GM21367 (cell line): ENCODE measurements at regions not wholly inside any gene's neighbourhood (a gene's known extent, or its start where the extent isn't known, plus 50 kb on each side); places are given as distances from the start of the nearest gene placed in this dataset.
"Not testable (repeated sequence)": the region's sequence is repeated elsewhere in the genome, so short reads cannot be mapped to it uniquely, and the experiment has no call there.

ENCODE experiments used
- ATAC-seq: cut with Tn5 transposase; IDR thresholded peaks from one replicate; pipeline ENCODE4 v1.9.1; 2021; ENCODE audit not compliant: unreplicated experiment

GRCh38 chr10:64103750-64104470, 582.7 kb downstream of the REEP3 start:
- ATAC-seq = no peak

GRCh38 chr10:64109926-64110495, 588.8 kb downstream of the REEP3 start:
- ATAC-seq = no peak

GRCh38 chr10:64112701-64113355, 591.6 kb downstream of the REEP3 start:
- ATAC-seq = no peak

- ATAC-seq = no peak
These were observed 592.2 kb downstream of the REEP3 start for GRCh38 chr10:64113375-64113774.

DNA sequence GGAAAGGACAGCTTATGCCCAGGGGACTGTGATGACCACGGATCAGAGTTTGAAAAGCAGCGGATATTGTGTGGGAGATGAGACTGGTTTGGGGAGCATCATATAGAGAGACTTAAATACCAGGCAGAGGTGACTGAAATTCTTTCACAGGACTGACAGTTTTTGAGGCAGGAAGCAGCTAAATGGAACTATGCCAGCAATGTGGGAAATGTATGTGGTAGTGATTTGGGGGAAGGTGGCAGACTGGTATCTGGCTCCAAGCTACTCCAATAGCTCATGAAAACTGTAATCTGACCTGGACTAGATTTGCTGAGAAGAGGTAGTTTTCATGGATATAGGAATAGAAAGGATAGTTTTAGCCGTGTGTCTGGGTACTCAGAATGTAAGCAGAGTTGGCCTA, 592.6 kb downstream of the REEP3 start:
- ATAC-seq = no peak

- ATAC-seq = no peak
These were observed 594.3 kb downstream of the REEP3 start for GRCh38 chr10:64115471-64115870.

DNA sequence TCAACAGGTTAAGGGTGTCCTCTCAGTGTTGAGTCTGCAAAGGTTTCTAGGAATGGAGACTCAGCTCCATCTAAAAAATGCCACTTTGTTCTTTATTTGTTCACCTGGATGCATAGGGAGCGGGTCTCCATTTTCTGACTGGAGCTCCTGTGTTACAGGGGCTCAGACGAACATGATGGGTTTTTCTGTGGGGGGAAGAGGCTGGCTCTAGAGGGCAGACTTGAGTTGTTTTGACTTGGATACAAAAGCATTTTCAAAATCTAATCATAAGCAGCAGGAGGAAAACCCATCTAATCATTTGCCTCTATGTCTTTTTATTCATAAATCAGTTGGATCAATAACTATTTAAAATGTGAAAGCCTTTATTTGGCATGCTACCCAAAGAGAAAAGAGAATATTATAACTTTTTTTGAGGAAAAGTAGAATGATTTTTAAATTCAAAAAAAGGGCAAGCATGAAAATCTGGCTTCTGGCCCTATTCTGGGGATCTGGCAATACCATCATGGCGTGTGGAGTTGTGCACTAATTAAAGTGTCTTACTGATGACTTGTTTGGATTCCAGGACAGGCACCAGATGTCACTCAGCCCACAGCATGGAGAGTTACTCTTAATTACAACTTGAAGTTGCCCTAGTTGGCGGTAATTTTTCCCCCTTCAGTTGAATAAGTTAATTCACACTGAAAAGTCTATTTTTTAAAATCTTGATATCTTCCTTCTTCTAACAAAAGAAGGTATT, 594.9 kb downstream of the REEP3 start:
- no peak for ATAC-seq

GRCh38 chr10:64116707-64117106, 595.5 kb downstream of the REEP3 start:
- ATAC-seq = no peak

DNA sequence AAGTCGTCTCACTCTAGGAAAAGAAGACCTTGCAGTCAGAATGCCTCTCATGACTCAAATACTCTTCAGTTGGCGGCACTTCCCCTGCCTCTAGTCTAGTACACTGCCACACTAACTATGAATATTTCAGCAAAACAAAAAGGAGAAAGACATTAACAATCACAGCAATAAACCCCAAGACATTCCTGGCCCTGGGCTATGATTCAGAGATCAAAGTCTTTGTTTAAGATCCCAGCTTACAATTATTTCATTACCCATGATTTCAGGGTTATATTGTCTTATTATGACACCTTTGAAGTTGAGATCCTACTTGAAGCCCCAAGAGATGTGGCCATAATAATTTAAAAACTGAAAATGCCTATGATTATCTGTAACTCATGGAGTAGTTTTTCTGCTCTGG, 597.5 kb downstream of the REEP3 start:
- no peak for ATAC-seq

GRCh38 chr10:64120301-64120980, 599.2 kb downstream of the REEP3 start:
- not testable (repeated sequence) for ATAC-seq

GRCh38 chr10:64130152-64130551, 609.0 kb downstream of the REEP3 start:
- no peak for ATAC-seq

DNA sequence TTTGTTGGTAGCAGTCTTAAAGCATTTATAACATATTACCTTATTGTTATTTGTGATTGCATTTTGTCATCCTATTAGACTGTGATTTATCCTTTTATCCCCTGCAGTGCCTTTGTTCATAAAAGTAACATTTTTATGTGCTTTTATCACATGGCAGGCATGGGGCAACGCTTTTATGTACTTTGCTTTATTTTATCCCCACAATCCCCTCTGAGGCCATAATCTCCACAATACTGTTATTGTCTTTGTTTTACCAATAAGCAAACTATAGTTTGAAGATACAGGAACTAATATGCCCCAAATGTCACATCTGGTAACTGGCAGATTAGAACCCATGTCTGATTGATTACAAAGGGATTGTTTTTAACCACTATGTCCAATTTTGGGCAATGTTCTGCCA, 613.5 kb downstream of the REEP3 start:
- no peak for ATAC-seq

DNA sequence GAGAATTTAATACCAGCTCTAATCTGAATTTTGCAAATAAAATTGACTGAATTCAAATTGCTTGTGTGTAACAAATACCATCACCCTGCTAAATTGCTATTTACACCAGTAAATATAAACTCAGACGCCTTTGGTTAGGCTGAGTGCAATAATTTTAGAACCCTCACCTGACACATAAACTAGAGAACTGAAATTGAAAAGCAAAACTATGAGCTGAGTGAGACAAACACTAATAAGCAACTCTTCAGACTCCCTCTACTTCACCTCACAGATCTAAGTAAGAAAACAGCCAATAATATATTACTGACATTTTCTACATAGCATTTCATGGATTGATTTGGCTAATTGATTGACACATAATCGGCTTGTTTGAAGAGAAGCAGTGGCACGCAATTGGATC, 621.2 kb downstream of the REEP3 start:
- ATAC-seq = no peak

GRCh38 chr10:64148607-64149006, 627.4 kb downstream of the REEP3 start:
- ATAC-seq = no peak

DNA sequence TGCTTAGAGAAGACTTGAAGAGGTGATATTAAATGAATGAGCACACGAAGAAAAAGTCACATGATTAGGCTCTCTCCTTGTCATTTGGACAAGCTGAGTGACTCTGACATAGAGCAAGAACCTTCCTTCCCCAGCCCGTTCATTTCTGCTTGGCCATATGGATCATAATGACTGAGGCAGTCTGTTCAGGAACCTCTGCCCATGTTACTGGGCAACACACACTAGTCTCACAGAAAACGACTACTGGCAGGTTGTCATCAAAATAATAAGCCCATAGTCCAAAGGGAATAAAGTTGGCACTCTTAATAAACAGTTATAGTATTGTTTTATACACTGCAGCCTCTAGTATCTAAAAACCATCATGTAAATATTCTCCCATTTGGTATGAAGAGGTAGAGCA, 635.0 kb downstream of the REEP3 start:
- no peak for ATAC-seq

GRCh38 chr10:64158551-64158950, 637.4 kb downstream of the REEP3 start:
- no peak for ATAC-seq

GRCh38 chr10:64159910-64160872, 639.0 kb downstream of the REEP3 start:
- no peak for ATAC-seq

DNA sequence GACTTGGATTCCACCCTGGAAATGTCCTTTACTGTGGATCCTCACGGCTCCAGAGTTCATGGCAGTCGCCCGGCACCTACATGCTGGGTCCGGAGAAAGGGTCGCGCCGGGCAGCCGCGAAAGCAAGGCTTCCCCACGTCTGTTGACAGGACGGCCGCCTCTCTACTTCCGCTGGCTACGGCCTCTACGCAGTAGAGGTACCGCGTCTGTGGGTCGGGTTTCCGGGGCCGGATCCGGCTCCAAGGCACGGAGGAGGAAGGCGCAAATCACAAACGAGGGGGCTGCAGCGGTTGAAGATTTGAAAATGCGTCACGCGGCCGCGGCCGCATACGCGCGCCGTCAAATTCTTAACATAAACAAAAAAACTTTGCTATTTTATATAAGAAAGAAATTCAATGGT, 649.6 kb downstream of the REEP3 start:
- no peak for ATAC-seq

GRCh38 chr10:64173826-64174225, 652.6 kb downstream of the REEP3 start:
- ATAC-seq = no peak

GRCh38 chr10:64174666-64175255, 653.6 kb downstream of the REEP3 start:
- no peak for ATAC-seq
